HG03175 (cell line): ENCODE measurements at regions not wholly inside any gene's neighbourhood (a gene's known extent, or its start where the extent isn't known, plus 50 kb on each side); places are given as distances from the start of the nearest gene placed in this dataset.
"Not testable (repeated sequence)": the region's sequence is repeated elsewhere in the genome, so short reads cannot be mapped to it uniquely, and the experiment has no call there.

ENCODE experiments used
- ATAC-seq: cut with Tn5 transposase; IDR thresholded peaks from one replicate; pipeline ENCODE4 v1.9.1; 2021; ENCODE audit warnings: mild to moderate bottlenecking, moderate library complexity; ENCODE audit not compliant: unreplicated experiment

- ATAC-seq: no peak
Observed at GRCh38 chr5:2094616-2094995, 211.9 kb upstream of the IRX4 start.

- no peak for ATAC-seq
Observed at GRCh38 chr5:2093859-2094615, 211.3 kb upstream of the IRX4 start.

GRCh38 chr5:2091921-2092320 is 209.2 kb upstream of the IRX4 start:
- ATAC-seq: no peak

- no peak for ATAC-seq
Observed at GRCh38 chr5:2087980-2088379, 205.3 kb upstream of the IRX4 start.

- no peak for ATAC-seq
Observed at GRCh38 chr5:2075365-2075764, 192.6 kb upstream of the IRX4 start.

GRCh38 chr5:2071562-2071961 is 188.8 kb upstream of the IRX4 start:
- ATAC-seq: no peak

GRCh38 chr5:2070787-2071186 is 188.1 kb upstream of the IRX4 start:
- ATAC-seq: not testable (repeated sequence)

- no peak for ATAC-seq
Observed at GRCh38 chr5:2068531-2068930, 185.8 kb upstream of the IRX4 start.

GRCh38 chr5:2066373-2066772 is 183.6 kb upstream of the IRX4 start:
- no peak for ATAC-seq

- ATAC-seq: not testable (repeated sequence)
Observed at GRCh38 chr5:2063380-2063779, 180.7 kb upstream of the IRX4 start.

- ATAC-seq: no peak
Observed at GRCh38 chr5:2052687-2053086, 170.0 kb upstream of the IRX4 start.

- ATAC-seq: no peak
Observed at GRCh38 chr5:2049876-2050275, 167.2 kb upstream of the IRX4 start.

GRCh38 chr5:2048664-2049063 is 165.9 kb upstream of the IRX4 start:
- no peak for ATAC-seq

- ATAC-seq: no peak
Observed at GRCh38 chr5:2047341-2047927, 164.7 kb upstream of the IRX4 start.

GRCh38 chr5:2044041-2044440 is 161.3 kb upstream of the IRX4 start:
- ATAC-seq: no peak

GRCh38 chr5:2039180-2039531 is 156.4 kb upstream of the IRX4 start:
- no peak for ATAC-seq

GRCh38 chr5:2038321-2039179 is 155.8 kb upstream of the IRX4 start:
- peak; percentile 91 for ATAC-seq

GRCh38 chr5:2036885-2037284 is 154.2 kb upstream of the IRX4 start:
- ATAC-seq: no peak

GRCh38 chr5:2032432-2032831 is 149.7 kb upstream of the IRX4 start:
- no peak for ATAC-seq

GRCh38 chr5:2031581-2031980 is 148.9 kb upstream of the IRX4 start:
- ATAC-seq: no peak

- no peak for ATAC-seq
Observed at GRCh38 chr5:2030131-2030530, 147.4 kb upstream of the IRX4 start.

- no peak for ATAC-seq
Observed at GRCh38 chr5:2029206-2029605, 146.5 kb upstream of the IRX4 start.
